HG02610 (cell line): ENCODE measurements at regions not wholly inside any gene's neighbourhood (a gene's known extent, or its start where the extent isn't known, plus 50 kb on each side); places are given as distances from the start of the nearest gene placed in this dataset.

Experiments used
- ATAC-seq: cut with Tn5 transposase; IDR thresholded peaks from one replicate; pipeline ENCODE4 v1.9.1; 2021; ENCODE audit warnings: mild to moderate bottlenecking, moderate library complexity; ENCODE audit not compliant: unreplicated experiment

DNA sequence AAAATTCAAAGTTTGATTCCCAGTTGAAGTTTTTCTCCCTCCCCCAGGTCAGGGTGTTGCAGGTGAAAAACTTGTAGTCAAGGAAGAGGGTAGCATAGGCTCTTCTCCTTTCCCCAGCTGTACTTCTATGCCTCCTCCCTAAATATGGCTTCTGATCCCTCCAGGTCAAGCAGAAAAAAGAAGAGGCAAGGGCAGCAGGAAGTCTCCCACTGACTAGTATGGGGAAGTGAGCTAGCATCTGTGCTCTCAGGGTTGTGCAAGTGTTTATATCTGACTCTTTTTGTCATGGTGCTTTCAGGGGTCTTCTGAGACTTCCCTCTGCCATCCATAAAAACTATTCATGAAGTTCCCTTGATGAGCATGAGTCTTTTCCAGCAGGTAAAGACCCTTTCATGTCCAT, 76.0 kb downstream of the ATPSCKMT start:
- no peak for ATAC-seq

DNA sequence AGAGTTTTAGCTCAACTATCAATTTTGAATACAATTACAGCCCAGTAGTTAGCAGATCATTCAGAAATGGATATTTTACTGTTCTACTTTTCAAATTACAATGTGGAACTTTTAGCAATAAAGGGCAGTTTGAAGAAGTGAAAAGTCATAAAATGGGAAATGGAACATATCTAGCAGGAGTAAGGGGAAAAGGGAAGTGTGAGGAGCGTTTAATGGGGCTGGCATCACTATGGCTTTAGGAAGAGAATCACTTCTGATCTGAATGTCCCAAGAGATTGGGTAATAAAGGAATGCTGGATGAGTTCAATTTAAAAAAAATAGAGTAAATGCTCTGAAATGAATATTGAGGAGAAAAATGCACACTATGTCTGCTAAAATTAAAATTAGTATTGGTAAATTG, 77.4 kb downstream of the ATPSCKMT start:
- no peak for ATAC-seq

DNA sequence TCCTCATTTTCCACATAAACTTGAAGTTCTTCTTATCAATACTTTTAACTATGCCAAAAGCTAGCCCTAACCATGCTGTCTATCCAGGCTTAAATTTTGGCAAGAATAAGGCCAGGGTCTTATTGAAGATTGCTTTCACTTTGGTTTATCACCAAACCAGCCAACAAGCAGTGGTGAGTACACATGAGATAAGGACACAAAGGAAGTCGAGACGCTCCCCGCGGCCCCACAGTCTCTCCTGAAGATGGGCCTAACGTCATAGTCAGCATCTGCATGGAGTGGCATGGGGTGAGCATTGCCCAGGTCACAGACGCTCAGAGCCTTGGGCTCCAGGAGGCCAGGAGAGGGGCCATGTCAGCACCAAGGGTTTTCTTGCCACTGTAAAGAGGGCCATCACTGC, 80.3 kb downstream of the ATPSCKMT start:
- no peak for ATAC-seq

DNA sequence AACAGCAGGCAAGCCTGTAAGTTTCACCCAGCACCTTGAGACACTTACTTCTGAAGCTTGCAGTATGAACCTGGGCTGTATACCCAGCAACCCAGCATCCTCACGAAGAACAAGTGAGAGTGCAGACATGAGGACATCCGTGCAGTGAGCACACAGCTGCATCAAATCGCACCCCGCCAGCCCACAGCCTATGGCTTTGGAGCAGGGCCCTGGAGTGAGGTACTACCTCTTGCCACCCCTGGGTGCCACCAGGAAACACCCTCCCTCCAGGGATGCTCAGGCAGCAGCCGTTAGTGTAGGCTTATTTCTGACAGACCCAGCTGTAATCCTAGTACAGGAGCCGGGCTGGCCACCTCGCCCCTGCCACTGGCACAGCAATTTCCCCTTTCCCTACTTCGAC, 81.4 kb downstream of the ATPSCKMT start:
- no peak for ATAC-seq

DNA sequence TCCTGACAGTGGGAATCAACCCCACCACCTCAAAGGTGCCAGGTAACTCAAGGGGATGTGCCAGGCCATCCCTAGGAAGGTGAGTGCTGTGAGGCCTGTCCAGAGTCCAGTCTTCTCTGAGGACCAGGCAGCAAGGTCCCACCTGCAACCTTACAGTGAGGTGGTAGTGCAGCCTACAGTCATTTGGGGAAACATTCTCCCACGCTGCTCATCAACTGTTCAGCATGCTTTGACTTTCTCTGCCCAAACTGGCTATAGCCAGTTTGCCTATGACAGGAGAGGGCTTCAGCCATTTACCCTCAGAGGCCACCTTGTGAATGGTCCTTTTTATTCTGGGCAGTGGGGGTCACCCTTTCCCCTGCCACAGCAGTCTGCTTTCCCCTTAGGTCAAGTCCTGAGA, 81.9 kb downstream of the ATPSCKMT start:
- ATAC-seq, result no peak

DNA sequence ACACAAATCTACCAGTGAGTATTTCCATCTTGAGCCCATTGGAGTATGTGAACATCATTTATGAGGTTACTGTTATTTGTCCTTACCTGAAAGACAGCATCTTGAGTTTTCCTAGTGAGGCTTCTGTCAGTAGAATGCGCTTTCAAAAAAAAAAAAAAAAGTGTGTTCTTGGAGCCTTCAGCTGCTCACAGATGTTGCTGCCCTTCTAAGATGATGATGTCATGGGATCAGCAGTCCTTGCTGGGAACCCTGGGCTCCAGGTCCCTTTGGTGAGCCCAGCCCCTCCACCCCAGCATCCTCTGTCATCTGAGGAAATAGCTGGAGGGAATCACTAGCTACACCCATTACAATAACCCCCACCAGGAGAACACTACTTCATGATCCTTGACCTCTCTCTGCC, 83.3 kb downstream of the ATPSCKMT start:
- ATAC-seq, result no peak

DNA sequence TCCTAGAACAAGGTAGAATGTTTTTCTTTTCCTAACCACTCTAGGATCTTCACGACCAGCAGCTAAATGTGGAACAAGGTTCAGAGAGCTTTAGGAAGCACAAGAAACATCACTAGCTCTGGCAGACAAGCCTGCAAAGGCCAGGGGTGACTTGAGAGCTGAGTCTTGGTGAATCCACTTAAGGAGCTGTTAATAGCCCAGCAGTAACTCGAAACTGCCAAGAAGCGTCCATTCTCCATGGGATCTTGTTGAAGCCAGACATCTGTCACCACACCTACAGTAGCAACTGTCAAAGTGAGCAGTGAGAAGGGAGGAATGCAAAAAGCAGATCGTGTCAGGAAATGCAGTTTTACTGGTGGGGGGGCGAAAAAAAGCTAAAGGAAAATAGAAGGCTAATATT, 87.2 kb downstream of the ATPSCKMT start:
- ATAC-seq, result no peak

DNA sequence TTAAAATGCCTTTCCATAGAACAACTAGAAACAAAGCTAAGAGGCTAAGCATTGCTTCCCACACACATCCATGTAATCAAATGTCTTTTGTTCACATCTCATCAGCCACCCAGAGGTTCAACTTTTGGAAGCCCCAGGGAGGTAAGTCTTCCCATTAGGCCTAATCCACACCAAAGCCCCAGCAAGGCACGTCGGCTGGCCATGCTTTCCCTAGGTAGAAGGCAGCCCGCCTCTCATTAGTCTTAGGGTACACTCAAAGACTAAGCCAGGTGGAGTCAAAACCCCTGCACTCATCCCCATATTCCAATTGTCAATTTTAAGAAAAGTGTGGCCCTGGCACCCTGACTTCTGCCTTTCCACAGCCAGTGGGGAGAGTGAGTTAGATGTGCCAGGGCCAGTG, 87.9 kb downstream of the ATPSCKMT start:
- ATAC-seq, result no peak

DNA sequence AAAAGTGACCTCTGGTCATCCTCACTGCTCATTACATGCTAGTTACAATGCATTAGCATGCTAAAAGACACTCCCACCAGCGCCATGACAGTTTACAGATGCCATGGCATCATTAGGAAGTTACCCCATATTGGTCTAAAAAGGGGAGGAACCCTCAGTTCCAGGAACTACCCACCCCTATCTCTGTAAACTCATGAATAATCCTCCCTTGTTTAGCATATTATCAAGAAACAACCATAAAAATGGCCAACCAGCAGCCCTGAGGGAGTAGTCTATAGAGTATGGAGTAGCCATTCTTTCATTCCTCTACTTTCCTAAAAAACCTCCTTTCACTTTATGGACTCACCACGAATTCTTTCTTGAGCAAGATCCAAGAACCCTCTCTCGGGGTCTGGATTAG, 89.4 kb downstream of the ATPSCKMT start:
- ATAC-seq, result no peak

DNA sequence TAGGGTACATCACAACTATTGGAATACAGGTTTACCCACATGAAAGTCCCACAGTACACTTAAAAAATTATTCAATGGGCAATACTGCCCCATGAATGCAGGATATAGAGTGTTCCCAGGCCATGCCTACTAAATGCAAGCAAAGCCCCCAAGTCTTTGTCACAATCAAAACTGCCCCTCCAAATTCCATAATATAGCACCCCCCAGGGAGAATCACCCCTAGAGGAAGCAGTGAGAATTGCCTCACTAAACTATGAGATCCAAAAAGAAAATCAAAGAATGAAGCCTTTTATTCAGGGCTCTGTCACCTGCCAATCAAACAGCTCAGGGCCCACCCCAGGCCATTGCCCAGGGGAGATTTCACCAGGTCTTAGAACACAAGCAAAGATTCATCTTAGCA, 90.8 kb downstream of the ATPSCKMT start:
- no peak for ATAC-seq

DNA sequence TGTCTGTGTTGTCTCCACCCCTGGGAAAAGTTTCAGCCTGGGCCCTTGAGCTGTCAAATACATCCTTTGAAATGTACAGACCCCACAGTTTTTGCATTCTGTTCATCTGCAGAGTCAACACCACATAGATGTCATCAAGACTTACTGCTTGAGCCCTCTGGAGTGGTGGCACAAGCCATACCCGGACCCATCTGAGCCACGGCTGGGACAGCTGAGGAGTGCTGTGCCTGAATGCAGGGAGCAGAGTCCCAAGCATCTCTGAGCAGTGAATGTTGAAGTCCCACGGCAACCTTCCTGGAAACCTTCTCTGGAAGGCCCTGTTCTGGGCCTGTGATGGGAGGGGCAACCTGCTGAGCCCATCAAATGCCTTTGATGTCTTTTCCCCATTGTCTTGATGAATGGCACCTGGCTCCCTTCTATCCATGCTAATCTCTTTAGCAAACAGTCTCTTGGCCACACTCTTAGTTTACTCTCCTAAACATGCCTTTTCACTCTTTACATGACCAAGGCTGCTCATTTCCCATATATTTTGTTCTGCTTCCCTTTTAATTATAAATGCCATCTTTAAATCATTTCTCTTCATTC, 92.5 kb downstream of the ATPSCKMT start:
- no peak for ATAC-seq

DNA sequence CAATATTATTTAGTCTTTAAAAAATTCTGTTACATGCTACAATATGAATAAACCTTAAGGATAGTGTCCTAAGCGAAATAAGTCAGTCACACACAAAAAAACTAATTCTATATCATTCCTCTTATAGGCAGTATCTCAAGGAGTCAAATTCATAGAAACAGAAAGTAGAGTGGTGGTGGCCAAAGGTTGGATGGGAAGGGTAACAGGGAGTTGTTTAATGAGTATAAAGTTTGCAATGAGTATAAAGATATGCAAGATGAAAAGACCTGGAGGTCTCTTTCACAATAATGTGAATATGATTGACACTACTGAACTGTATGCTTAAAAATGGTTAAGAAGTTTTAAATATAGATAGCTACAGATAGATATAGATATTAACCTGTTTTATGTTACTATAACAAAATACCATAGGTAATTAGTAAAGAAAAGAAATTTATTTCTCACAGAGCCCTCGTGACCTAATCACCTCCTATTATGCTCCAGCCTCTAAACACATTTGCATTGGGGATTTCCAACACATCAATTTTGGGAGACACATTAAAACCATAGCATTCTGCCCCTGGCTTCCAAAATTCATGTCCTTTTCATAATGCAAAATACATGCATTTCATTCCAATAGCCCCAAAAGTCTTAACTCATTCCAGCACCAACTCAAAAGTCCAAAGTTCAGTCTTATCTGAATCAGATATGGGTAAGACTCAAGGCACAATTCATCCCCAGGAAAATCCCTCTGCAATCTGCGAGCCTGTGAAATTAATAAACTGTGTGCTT, 93.6 kb downstream of the ATPSCKMT start:
- no peak for ATAC-seq

DNA sequence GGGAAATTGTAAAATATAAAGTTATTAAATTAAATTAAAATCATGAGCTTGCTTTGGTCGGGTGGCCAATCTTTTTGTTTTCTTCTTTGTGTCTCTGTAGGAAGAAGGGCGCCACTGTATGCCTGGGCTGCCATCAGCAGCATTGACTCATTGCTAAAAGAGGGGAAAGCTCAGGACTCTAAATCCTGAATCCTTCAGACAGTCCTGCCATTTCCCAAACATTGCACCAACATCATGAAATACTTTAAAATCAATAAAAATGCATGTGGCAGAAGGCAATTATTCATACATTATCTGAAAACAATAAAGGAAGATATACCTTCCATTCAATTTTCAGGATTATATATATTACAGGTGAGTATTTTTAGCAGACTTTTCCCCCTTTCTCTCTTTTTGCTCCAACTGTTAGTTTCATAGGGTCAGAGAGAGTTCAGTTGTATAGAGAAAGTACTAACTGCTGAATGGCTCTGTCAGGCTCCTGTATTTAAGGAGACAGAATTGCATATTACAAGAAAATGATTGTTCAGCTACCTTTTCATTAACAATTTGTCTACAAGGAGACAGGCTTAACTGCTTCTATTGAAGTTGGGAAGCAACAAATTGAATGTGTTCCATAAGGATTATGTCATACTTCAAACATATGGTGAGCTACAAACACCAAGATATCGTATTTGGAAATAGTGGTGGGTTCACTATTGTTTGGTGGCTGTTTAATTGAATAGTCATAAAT, 95.7 kb downstream of the ATPSCKMT start:
- no peak for ATAC-seq

DNA sequence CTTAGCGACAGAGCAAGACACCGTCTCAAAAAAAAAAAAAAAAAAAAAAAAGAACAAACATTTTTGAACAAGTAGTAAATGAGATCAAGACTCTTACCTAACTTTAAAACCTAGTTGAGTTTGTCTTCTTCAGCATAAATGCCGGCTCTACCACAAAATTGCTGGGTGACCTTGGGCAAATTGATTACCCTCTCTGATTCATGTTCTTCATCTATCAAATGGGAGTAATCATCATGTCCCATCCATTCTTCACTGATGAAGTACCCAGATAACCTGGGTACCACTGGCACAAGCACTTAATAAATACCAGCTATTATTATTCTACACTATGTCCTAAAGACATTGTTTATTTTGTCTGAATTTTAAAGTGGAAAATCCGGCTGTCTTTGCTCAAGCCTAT, 96.3 kb downstream of the ATPSCKMT start:
- no peak for ATAC-seq

DNA sequence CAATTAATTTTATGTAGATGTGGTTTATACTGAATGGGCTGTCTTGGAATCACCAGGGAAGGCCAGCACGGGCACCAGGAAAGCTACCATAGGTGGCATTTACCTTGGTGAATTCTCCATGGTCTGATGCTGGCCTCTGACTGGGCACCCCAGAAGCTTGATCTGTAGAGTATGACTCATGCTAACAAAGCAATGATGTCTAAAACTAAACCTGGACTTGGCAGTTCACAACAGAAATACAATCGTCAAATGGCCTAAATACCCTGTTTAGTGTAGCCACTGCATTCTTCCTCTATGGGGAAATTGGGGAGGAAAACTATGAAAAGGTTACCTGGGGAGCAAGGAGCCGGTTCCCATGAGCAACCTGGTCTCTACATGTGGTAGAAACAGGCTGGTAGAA, 98.0 kb downstream of the ATPSCKMT start:
- no peak for ATAC-seq

DNA sequence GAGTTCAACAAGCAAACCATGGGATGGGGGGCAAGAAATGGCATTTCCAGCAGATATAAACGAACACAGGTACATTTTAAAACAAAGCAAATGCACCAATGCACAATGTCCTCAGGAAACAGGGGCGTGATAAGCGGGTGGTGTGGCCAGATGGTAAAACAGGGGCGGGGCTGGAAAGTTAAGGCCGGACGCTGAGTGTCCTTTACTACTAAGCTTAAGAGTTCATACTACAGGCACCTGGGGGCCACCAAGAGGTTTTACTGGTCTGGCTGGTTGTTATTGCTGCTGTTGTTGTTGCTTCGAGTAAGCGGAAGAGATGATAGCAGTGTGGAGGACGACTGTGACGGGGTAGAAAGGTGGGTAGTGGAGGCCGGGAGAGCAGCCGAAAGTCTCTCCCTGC, 99.8 kb downstream of the ATPSCKMT start:
- no peak for ATAC-seq

DNA sequence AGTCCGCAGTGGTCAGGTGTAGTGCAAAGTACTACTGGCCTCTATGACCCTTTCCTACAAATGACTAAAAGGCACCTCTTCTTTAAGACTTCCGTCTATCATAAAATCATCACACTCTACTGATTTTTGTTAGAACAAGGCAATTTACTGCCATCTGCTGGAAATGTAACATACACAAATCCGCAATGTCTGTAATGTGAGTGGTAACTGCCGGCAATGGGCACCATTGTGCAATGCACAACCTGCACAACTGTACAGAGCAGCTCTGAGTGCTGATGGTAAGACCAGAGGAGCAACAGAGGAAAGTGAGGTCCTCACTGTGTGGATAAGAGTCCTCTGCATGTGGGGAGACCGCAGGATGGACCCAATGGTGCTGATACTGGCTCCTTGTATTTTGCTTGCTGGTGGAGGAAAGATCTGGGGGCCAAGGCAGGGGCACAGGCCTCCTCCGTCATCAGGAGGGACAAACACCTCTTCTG, 103.7 kb downstream of the ATPSCKMT start:
- ATAC-seq, result no peak

DNA sequence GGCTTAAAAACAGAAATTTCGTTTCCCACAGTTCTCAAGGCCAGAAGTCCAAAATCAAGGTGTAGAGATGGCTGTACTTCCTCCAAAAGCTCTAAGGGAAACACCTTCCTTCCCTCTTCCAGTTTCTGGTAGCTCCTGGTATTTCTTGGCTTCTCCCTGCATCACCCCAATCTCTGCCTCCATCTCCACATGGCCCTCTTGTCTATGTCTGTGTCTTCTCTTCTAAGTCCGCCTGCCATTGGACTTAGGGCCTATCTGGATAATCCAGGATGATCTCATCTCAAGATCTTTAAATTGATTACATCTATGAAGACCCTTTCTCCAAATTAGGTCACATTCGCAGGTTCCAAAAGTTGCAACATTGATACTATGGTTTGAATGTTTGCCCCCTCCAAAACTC, 105.6 kb downstream of the ATPSCKMT start:
- no peak for ATAC-seq

DNA sequence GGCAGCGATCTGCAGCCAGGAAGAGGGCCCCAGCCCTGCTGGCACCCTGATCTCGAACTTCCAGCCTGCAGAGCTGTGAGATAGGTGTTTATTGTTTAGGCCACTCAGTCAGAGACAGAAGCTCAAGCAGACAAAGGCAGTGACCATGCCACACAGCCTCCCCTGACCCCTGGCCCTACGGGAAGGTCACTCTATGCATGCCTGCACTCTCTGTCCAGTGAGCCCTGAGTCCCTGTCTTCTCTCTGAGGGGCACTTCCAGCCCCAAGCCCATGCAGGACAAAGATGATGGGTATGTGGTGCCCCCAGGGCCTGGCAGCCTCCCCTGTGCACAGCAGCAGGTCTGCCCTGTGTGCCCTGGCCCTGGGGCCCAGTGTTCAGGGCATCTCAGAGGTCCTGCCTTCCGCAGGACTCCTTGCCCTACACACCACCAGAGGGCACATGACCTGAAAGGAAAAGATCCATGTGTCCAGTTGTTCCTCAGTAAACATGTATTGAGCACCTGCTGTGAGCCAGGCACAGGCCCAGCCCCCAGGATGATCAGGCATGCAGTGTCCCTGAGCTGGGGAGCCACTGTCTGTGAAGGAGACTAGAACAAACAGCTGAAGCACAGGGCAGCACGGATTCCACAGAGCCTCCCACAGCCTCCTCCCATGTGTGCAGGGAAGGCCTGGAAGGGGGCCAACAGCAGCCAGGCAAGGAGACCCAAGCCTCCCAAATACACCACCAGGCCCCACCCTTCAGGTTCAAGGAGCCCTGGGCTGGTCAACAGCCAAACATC, 109.3 kb downstream of the ATPSCKMT start:
- no peak for ATAC-seq

DNA sequence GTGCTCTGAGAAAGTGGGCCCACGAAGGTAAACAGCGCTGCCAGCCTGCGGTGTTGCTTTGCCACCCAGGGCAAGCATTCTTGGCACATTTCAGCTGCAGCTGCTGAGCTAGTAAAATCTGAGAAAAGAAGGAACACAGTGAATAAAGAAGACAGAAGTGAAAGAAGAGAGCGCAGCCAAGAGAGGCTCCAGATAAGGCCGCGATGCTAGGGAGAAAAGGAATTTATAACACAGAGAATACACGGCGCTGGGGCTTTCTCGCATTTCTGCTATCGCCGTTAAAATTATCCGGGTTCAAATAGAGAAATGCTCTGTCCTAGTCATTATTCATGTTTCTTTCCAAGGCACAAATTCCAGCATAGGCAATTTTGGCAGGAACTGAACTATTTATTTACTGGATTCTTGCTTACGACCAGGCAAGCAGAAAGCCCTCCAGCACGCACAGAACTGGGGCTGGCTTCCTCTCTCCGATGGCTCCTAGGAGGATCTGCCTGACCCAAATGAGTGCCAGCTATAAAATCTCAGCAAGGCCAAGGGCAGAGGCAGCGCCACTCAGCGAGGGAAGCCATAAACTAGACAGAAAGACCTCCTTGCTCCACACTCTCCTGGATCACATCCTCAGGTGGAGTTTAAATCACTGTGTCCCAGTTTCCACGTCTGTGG, 111.2 kb downstream of the ATPSCKMT start:
- no peak for ATAC-seq

DNA sequence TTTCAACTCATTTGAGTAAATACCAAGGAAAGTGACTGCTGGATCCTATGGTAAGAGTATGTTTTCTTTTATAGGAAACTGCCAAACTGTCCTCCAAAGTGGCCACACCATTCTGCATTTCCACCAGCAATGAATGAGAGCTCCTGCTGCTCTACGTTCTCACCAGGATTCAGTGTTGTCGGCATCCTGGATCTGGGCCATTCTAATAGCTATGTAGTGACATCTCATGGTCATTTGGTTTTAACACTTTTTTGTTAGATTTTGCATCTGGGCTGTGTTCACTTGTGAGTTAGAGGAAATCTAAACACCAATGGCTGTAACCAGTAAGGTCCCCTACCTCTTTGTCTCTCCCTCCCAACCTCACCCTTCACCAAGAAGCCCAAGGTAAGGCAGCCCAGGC, 115.9 kb downstream of the ATPSCKMT start:
- no peak for ATAC-seq
